H1 (cell line): ENCODE measurements at regions not wholly inside any gene's neighbourhood (a gene's known extent, or its start where the extent isn't known, plus 50 kb on each side); places are given as distances from the start of the nearest gene placed in this dataset.

ENCODE experiments used
- CTCF ChIA-PET: fragments of 300-600 bp; sonication (Branson Sonifier 250); formaldehyde crosslinking; loops from one replicate; lab custom pipeline; 2021; ENCODE audit not compliant: partially characterized antibody; lab: Charles Lee
- POLR2A ChIA-PET: fragments of 300-600 bp; sonication (Branson Sonifier 250); formaldehyde crosslinking; loops from one replicate; lab custom pipeline; 2021; ENCODE audit warnings: inconsistent platforms; ENCODE audit not compliant: partially characterized antibody; lab: Charles Lee
- DNase-seq, 2 experiments: peaks; one replicate each; pipeline versions ENCODE4 v3.0.0 to v3.0.0-alpha.2; 2010 to 2022; ENCODE audit warnings: low spot score in 2 of 2, low read depth in 1 of 2, mixed read lengths in 1 of 2
- FAIRE-seq: peaks from 2 replicates; lab custom pipeline; 2011; peaks lifted over from hg19 to GRCh38; lab: Jason Lieb, UNC
- H2AFZ ChIP-seq: 2 replicates; pipeline ENCODE4 v1.8.1; 2012; ENCODE audit warnings: low read length, inconsistent platforms
- H2AK5ac ChIP-seq: 2 replicates; pipeline ENCODE4 v1.6.1; 2013; ENCODE audit warnings: low read depth, low read length
- H2BK120ac ChIP-seq: replicated peaks from 2 replicates; pipeline ENCODE3; 2013; ENCODE audit warnings: low read depth, low read length, inconsistent platforms
- H2BK12ac ChIP-seq: 2 replicates; pipeline ENCODE4 v1.6.1; 2013; ENCODE audit warnings: low read depth, low read length
- H2BK15ac ChIP-seq: 2 replicates; pipeline ENCODE4 v1.6.1; 2013; ENCODE audit warnings: low read length
- H2BK20ac ChIP-seq: 2 replicates; pipeline ENCODE4 v1.6.1; 2013; ENCODE audit warnings: low read length
- H2BK5ac ChIP-seq: 2 replicates; pipeline ENCODE4 v1.6.1; 2013; ENCODE audit warnings: low read depth, low read length
- H3K14ac ChIP-seq: 2 replicates; pipeline ENCODE4 v1.6.1; 2013; ENCODE audit warnings: inconsistent platforms; ENCODE audit not compliant: insufficient read length
- H3K18ac ChIP-seq: 2 replicates; pipeline ENCODE4 v1.6.1; 2013; ENCODE audit warnings: low read length; ENCODE audit errors: extremely low read depth
- H3K23ac ChIP-seq: 2 replicates; pipeline ENCODE4 v1.6.1; 2013; ENCODE audit warnings: inconsistent platforms; ENCODE audit not compliant: insufficient read length
- H3K23me2 ChIP-seq: 2 replicates; pipeline ENCODE4 v1.6.1; 2013; ENCODE audit warnings: low read depth, low read length
- H3K27ac ChIP-seq: 2 replicates; pipeline ENCODE4 v1.6.1; 2011; ENCODE audit warnings: low read depth, low read length, inconsistent platforms
- H3K27me3 ChIP-seq, 4 experiments: replicated peaks in 1 of 4; 1 replicate in 1 of 4; 2 replicates in 3 of 4; pipeline versions ENCODE4 v1.6.1 to v1.8.1; 2011 to 2013; ENCODE audit warnings: low read length in 3 of 4, mild to moderate bottlenecking in 3 of 4, inconsistent platforms in 2 of 4, mixed read lengths in 2 of 4, moderate library complexity in 1 of 4; ENCODE audit not compliant: control insufficient read depth in 3 of 4, insufficient read depth in 3 of 4; ENCODE audit errors: extremely low read depth in 1 of 4
- H3K36me3 ChIP-seq, 4 experiments: 2 replicates each; pipeline versions ENCODE4 v1.6.1 to v1.8.1; 2011 to 2013; ENCODE audit warnings: mild to moderate bottlenecking in 4 of 4, low read length in 3 of 4, moderate library complexity in 2 of 4, control low read depth in 1 of 4, inconsistent platforms in 1 of 4; ENCODE audit not compliant: insufficient read depth in 4 of 4, control insufficient read depth in 2 of 4
- H3K4ac ChIP-seq: replicated peaks from 2 replicates; pipeline ENCODE3; 2013; ENCODE audit warnings: low read length, low read depth, mixed read lengths, inconsistent platforms; ENCODE audit not compliant: insufficient read length
- H3K4me1 ChIP-seq, 4 experiments: replicated peaks in 1 of 4; 1 replicate in 1 of 4; 2 replicates in 3 of 4; pipeline versions ENCODE4 v1.6.1 to v1.8.1; 2011 to 2013; ENCODE audit warnings: low read length in 3 of 4, inconsistent platforms in 2 of 4, mixed read lengths in 1 of 4; ENCODE audit not compliant: insufficient read depth in 4 of 4, control insufficient read depth in 3 of 4
- H3K4me2 ChIP-seq, 2 experiments: 2 replicates each; pipeline versions ENCODE4 v1.6.1 to v1.8.1; 2011 to 2013; ENCODE audit warnings: low read depth in 2 of 2, low read length in 2 of 2, control low read depth in 1 of 2, inconsistent platforms in 1 of 2, mild to moderate bottlenecking in 1 of 2; ENCODE audit not compliant: insufficient read depth in 1 of 2
- H3K4me3 ChIP-seq, 4 experiments: fragments of 200-600, 300-600 bp in 1 of 4; sonication (generic), shearing (Covaris generic), sonication (Bioruptor Twin) in 1 of 4; 2 replicates each; pipeline versions ENCODE4 v1.5.1 to v1.8.1; 2011 to 2016; ENCODE audit warnings: low read length in 4 of 4, low read depth in 3 of 4, control low read depth in 2 of 4, inconsistent platforms in 2 of 4, mild to moderate bottlenecking in 2 of 4, mixed read lengths in 1 of 4, moderate library complexity in 1 of 4; ENCODE audit not compliant: insufficient read depth in 2 of 4; ENCODE audit errors: extremely low read depth in 1 of 4
- H3K56ac ChIP-seq: replicated peaks from 2 replicates; pipeline ENCODE3; 2013; ENCODE audit warnings: low read depth, mild to moderate bottlenecking, mixed read lengths, low read length, inconsistent platforms; ENCODE audit not compliant: insufficient read length
- H3K79me1 ChIP-seq: 2 replicates; pipeline ENCODE4 v1.6.1; 2013; ENCODE audit warnings: low read depth, low read length, control low read depth
- H3K79me2 ChIP-seq, 2 experiments: 2 replicates each; pipeline versions ENCODE4 v1.6.1 to v1.8.1; 2012 to 2013; ENCODE audit warnings: low read length in 2 of 2, mild to moderate bottlenecking in 2 of 2, inconsistent platforms in 1 of 2; ENCODE audit not compliant: insufficient read depth in 2 of 2, control insufficient read depth in 1 of 2
- H3K9ac ChIP-seq, 4 experiments: replicated peaks in 1 of 4; 1 replicate in 1 of 4; 2 replicates in 3 of 4; pipeline versions ENCODE4 v1.6.1 to v1.8.1; 2011 to 2013; ENCODE audit warnings: low read depth in 3 of 4, low read length in 3 of 4, control low read depth in 2 of 4, mild to moderate bottlenecking in 2 of 4, moderate library complexity in 2 of 4, inconsistent platforms in 1 of 4; ENCODE audit errors: extremely low read depth in 1 of 4
- H3K9me3 ChIP-seq, 2 experiments: 2 replicates each; pipeline versions ENCODE4 v1.6.1 to v1.8.1; 2012 to 2013; ENCODE audit warnings: mild to moderate bottlenecking in 2 of 2, moderate library complexity in 2 of 2, control low read depth in 1 of 2, inconsistent platforms in 1 of 2, low read depth in 1 of 2, low read length in 1 of 2, mixed read lengths in 1 of 2; ENCODE audit not compliant: insufficient read depth in 2 of 2
- H4K20me1 ChIP-seq, 2 experiments: replicated peaks in 1 of 2; 2 replicates each; pipeline versions ENCODE3 to v1.8.1; 2011 to 2013; ENCODE audit warnings: inconsistent platforms in 2 of 2, low read length in 2 of 2, mild to moderate bottlenecking in 1 of 2; ENCODE audit not compliant: insufficient read depth in 2 of 2, control insufficient read depth in 1 of 2
- H4K5ac ChIP-seq: 2 replicates; pipeline ENCODE4 v1.6.1; 2013; ENCODE audit warnings: low read length, low read depth, mixed read lengths, inconsistent platforms; ENCODE audit not compliant: insufficient read length
- H4K8ac ChIP-seq: 2 replicates; pipeline ENCODE4 v1.8.0; 2013; ENCODE audit warnings: mild to moderate bottlenecking, moderate library complexity, low read length, inconsistent platforms; ENCODE audit not compliant: insufficient read depth; ENCODE audit errors: extremely low read depth
- H4K91ac ChIP-seq: replicated peaks from 2 replicates; pipeline ENCODE3; 2013; ENCODE audit warnings: low read length, mixed read lengths, inconsistent platforms; ENCODE audit not compliant: insufficient read length
- EP300 ChIP-seq, 2 experiments: IDR thresholded peaks; 1 replicate in 1 of 2; 2 replicates in 1 of 2; pipeline ENCODE4 v1.6.1; 2011 to 2012; ENCODE audit warnings: low read depth in 2 of 2, low read length in 2 of 2, mild to moderate bottlenecking in 2 of 2, borderline replicate concordance in 1 of 2, inconsistent platforms in 1 of 2, moderate library complexity in 1 of 2
- GTF2F1 ChIP-seq: IDR thresholded peaks from 2 replicates; pipeline ENCODE4 v1.6.1; 2012; ENCODE audit warnings: low read depth, low read length, improper control_type of control experiment, borderline replicate concordance
- POLR2AphosphoS5 ChIP-seq: IDR thresholded peaks from 2 replicates; pipeline ENCODE4 v1.6.1; 2011; ENCODE audit warnings: low read depth, low read length
- SP4 ChIP-seq: IDR thresholded peaks from 2 replicates; pipeline ENCODE4 v1.6.1; 2012; ENCODE audit warnings: low read length, inconsistent platforms
- TAF7 ChIP-seq: optimal IDR thresholded peaks from 2 replicates; pipeline ENCODE3; 2011; ENCODE audit warnings: low read depth, mild to moderate bottlenecking, inconsistent platforms, low read length, moderate library complexity, borderline replicate concordance
- TEAD4 ChIP-seq: IDR thresholded peaks from 2 replicates; pipeline ENCODE4 v1.6.1; 2012; ENCODE audit warnings: low read depth, low read length, inconsistent platforms, mixed read lengths
- WGBS, 2 experiments: shearing (Covaris generic) in 1 of 2; methylation state at CpG; one replicate each; pipeline versions ENCODE4 v1.1.6 to v1.1.7; 2013 to 2015; ENCODE audit warnings: low lambda C conversion rate in 2 of 2, mixed read lengths in 2 of 2, inconsistent platforms in 1 of 2, low coverage in 1 of 2, missing lambda C conversion rate in 1 of 2; ENCODE audit not compliant: insufficient replicate concordance in 2 of 2, insufficient coverage in 1 of 2, insufficient read length in 1 of 2; ENCODE audit errors: extremely low coverage in 1 of 2, missing lambda C conversion rate in 1 of 2; 5-methylcytosine and 5-hydroxymethylcytosine counted together

- Histone ChIP-seq H3K23me2 (no peaks in the 10 kb centered on the region), H3K23ac (no peak overlapping the region), H2AFZ (no peak overlapping the region), H3K56ac (no peak overlapping the region), H3K36me3 (no peaks in the 10 kb centered on the region), H2BK15ac (no peak overlapping the region), H3K27ac (no peak overlapping the region), H2BK12ac (peak overlapping the region; percentile 60; the same call in 1 of the 2 replicates), H3K79me1 (no peaks in the 10 kb centered on the region), H4K20me1 (peaks cover 0 to 1% of the 10 kb centered on the region in 2 experiments), H3K27me3 (no peaks in the 10 kb centered on the region), H2BK20ac (no peak overlapping the region), H4K91ac (no peak overlapping the region), H3K4me2 (no peak overlapping the region), H3K4me1 (peaks cover 0 to 6% (median 2%) of the 10 kb centered on the region in 4 experiments), H2BK120ac (no peak overlapping the region), H3K9ac (no peak overlapping the region), H3K4ac (no peak overlapping the region), H3K79me2 (no peaks in the 10 kb centered on the region), H3K4me3 (no peak overlapping the region), H3K14ac (no peak overlapping the region), H4K8ac (no peak overlapping the region), H2AK5ac (peak overlapping the region; percentile 61; the same call in 1 of the 2 replicates), H3K9me3 (no peaks in the 10 kb centered on the region; a peak in 1 of 4 replicates), H3K18ac (no peak overlapping the region), H2BK5ac (no peak overlapping the region), H4K5ac (no peak overlapping the region)
- no peak for DNase-seq
- no peak for FAIRE-seq
- POLR2A ChIA-PET, result no interaction called here
- CTCF ChIA-PET, result interaction anchor here (0.8 to 1.4 kb wide), 2 partner anchors 11 to 39 kb away, joined by 3 read pairs; no protein-coding TSS in a partner anchor
- TF ChIP-seq POLR2AphosphoS5 (no peak), EP300 (IDR thresholded peaks at IDR 0.05; ENCODE audit: borderline replicate concordance in 1 of 2, low read depth in 2 of 2, low read length in 2 of 2) (no peak), TEAD4 (no peak), GTF2F1 (no peak), TAF7 (no peak), SP4 (no peak)
- WGBS, 2 experiments, result 88% methylated on average over 3 of the region's 4 CpGs; no CpG with 5 or more reads in 1 of the 2 experiments
These were observed 95.2 kb upstream of the RAB6C start for GRCh38 chr2:129884221-129884786.
